ENCODE measurements at regions not wholly inside any gene's neighbourhood (a gene's known extent, or its start where the extent isn't known, plus 50 kb on each side); places are given as distances from the start of the nearest gene placed in this dataset.
"Not testable (repeated sequence)": the region's sequence is repeated elsewhere in the genome, so short reads cannot be mapped to it uniquely, and the experiment has no call there.

DNA sequence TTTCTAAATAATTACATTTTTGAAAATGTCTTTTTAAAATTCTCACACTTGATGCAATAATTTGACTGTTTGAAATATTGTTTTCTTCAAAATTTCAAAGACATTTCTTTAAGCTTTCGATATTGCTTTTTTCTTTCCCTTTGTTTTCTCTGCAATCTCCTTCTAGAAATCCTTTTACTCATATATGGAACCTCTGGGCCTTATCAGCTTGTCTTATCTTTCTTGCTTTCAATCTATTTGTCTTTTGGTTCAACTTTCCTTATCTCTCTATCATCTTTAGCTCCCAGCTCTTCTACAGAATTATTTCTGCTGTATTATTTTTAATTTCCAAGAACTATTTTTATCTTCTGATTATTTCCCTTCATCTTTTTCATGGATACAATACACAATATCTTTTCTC lies 80.7 kb upstream of the DIAPH3 start (continued):
- TF ChIP-seq, protein P1, sequence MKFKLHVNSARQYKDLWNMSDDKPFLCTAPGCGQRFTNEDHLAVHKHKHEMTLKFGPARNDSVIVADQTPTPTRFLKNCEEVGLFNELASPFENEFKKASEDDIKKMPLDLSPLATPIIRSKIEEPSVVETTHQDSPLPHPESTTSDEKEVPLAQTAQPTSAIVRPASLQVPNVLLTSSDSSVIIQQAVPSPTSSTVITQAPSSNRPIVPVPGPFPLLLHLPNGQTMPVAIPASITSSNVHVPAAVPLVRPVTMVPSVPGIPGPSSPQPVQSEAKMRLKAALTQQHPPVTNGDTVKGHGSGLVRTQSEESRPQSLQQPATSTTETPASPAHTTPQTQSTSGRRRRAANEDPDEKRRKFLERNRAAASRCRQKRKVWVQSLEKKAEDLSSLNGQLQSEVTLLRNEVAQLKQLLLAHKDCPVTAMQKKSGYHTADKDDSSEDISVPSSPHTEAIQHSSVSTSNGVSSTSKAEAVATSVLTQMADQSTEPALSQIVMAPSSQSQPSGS (IDR thresholded peaks at IDR 0.05; ENCODE audit: low read length): no peak
- TF ChIP-seq KDM4A (IDR thresholded peaks at IDR 0.05; ENCODE audit: low read depth, low read length, severe bottlenecking): no peak
- no peak for TF ChIP-seq TCF12 (IDR thresholded peaks at IDR 0.05; ENCODE audit: low read depth, low read length)
- TF ChIP-seq BRCA1 (IDR thresholded peaks at IDR 0.05; ENCODE audit: low read depth, low read length): no peak
- TF ChIP-seq ZNF274 (IDR thresholded peaks at IDR 0.05; ENCODE audit: borderline replicate concordance, extremely low read depth, low read length): no peak
- TF ChIP-seq CHD1 (IDR thresholded peaks at IDR 0.05; ENCODE audit: low read depth, low read length): no peak
- TF ChIP-seq NANOG (IDR thresholded peaks at IDR 0.05; ENCODE audit: insufficient read depth, low read depth, low read length, poor library complexity, severe bottlenecking): no peak
- no peak for TF ChIP-seq JUN (IDR thresholded peaks at IDR 0.05; ENCODE audit: low read depth, low read length)
- TF ChIP-seq SRF (IDR thresholded peaks at IDR 0.05; ENCODE audit: low read depth, low read length): no peak
- no peak for TF ChIP-seq BACH1 (IDR thresholded peaks at IDR 0.05; ENCODE audit: low read length)

DNA sequence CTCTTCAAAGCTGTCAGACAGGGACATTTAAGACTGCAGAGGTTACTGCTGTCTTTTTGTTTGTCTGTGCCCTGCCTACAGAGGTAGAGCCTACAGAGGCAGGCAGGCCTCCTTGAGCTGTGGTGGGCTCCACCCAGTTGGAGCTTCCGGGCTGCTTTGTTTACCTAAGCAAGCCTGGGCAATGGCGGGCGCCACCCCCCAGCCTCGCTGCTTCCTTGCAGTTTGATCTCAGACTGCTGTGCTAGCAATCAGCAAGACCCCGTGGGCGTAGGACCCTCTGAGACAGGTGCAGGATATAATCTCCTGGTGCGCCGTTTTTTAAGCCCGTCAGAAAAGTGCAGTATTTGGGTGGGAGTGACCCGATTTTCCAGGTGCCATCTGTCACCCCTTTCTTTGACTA lies 87.7 kb upstream of the DIAPH3 start:
- H4K8ac ChIP-seq (ENCODE audit: extremely low read depth, insufficient read depth, low read length); H3K14ac ChIP-seq (ENCODE audit: insufficient read length); H2BK15ac ChIP-seq (ENCODE audit: low read length); H3K9ac ChIP-seq (replicated peaks in 1 of 4; ENCODE audit: extremely low read depth in 1 of 4, low read depth in 3 of 4, low read length in 3 of 4); H3K23ac ChIP-seq (ENCODE audit: insufficient read length); H4K20me1 ChIP-seq (replicated peaks in 1 of 2; ENCODE audit: control insufficient read depth in 1 of 2, insufficient read depth in 2 of 2, low read length in 2 of 2); H2AFZ ChIP-seq (ENCODE audit: low read length); FAIRE-seq; H2AK5ac ChIP-seq (ENCODE audit: low read depth, low read length); H3K18ac ChIP-seq (ENCODE audit: extremely low read depth, low read length); H4K91ac ChIP-seq (replicated peaks; ENCODE audit: insufficient read length, low read length); H2BK5ac ChIP-seq (ENCODE audit: low read depth, low read length); H2BK120ac ChIP-seq (replicated peaks; ENCODE audit: low read depth, low read length); H4K5ac ChIP-seq (ENCODE audit: insufficient read length, low read depth, low read length); H3K36me3 ChIP-seq (ENCODE audit: control insufficient read depth in 2 of 4, insufficient read depth in 4 of 4, low read length in 3 of 4); H3K79me1 ChIP-seq (ENCODE audit: low read depth, low read length); H3K4me1 ChIP-seq (replicated peaks in 1 of 4; ENCODE audit: control insufficient read depth in 3 of 4, insufficient read depth in 4 of 4, low read length in 3 of 4); H3K27ac ChIP-seq (ENCODE audit: low read depth, low read length); H3K79me2 ChIP-seq (ENCODE audit: control insufficient read depth in 1 of 2, insufficient read depth in 2 of 2, low read length in 2 of 2); H3K23me2 ChIP-seq (ENCODE audit: low read depth, low read length); H3K4me3 ChIP-seq (ENCODE audit: extremely low read depth in 1 of 4, insufficient read depth in 2 of 4, low read depth in 3 of 4, low read length in 4 of 4); H3K56ac ChIP-seq (replicated peaks; ENCODE audit: insufficient read length, low read depth, low read length); H3K27me3 ChIP-seq (replicated peaks in 1 of 4; ENCODE audit: control insufficient read depth in 3 of 4, extremely low read depth in 1 of 4, insufficient read depth in 3 of 4, low read length in 3 of 4); H2BK12ac ChIP-seq (ENCODE audit: low read depth, low read length); POLR2A ChIA-PET (ENCODE audit: partially characterized antibody); DNase-seq (ENCODE audit: low read depth in 1 of 2, low spot score in 2 of 2); H3K4me2 ChIP-seq (ENCODE audit: insufficient read depth in 1 of 2, low read depth in 2 of 2, low read length in 2 of 2); H2BK20ac ChIP-seq (ENCODE audit: low read length); H3K4ac ChIP-seq (replicated peaks; ENCODE audit: insufficient read length, low read depth, low read length); CTCF ChIA-PET (ENCODE audit: partially characterized antibody): not testable (repeated sequence)
- 94% methylated on average over 9 of the region's 10 CpGs; no CpG with 5 or more reads in 1 of the 2 experiments for WGBS, 2 experiments (ENCODE audit: extremely low coverage in 1 of 2, insufficient coverage in 1 of 2, insufficient read length in 1 of 2, insufficient replicate concordance in 2 of 2, low coverage in 1 of 2, low lambda C conversion rate in 2 of 2, missing lambda C conversion rate in 1 of 2)
- H3K9me3 ChIP-seq (ENCODE audit: insufficient read depth in 2 of 2, low read depth in 1 of 2, low read length in 1 of 2): peaks cover 8 to 13% of the 10 kb centered on the region in 2 experiments
